ENCODE measurements at regions not wholly inside any gene's neighbourhood (a gene's known extent, or its start where the extent isn't known, plus 50 kb on each side); places are given as distances from the start of the nearest gene placed in this dataset.
"Not testable (repeated sequence)": the region's sequence is repeated elsewhere in the genome, so short reads cannot be mapped to it uniquely, and the experiment has no call there.

- H3K27me3 ChIP-seq (replicated peaks): peaks cover 2% of the 10 kb centered on the region
- in situ Hi-C loops (cut with HindIII; ENCODE audit: low pct_ligation_motif_present, low sequenced_read_pairs): no loop called here
- DNase-seq: no peak
- H3K36me3 ChIP-seq (replicated peaks): no peaks in the 10 kb centered on the region
- no peak overlapping the region for H3K27ac ChIP-seq
- TF ChIP-seq CTCF (IDR thresholded peaks at IDR 0.05; ENCODE audit: low read depth, low read length, missing control alignments): no peak
- H3K4me3 ChIP-seq (ENCODE audit: low read depth, low read length): no peak overlapping the region
These were observed 125.9 kb upstream of the SHH start for GRCh38 chr7:155938129-155938528.

- DNase-seq: no peak
- in situ Hi-C loops (cut with HindIII; ENCODE audit: low pct_ligation_motif_present, low sequenced_read_pairs): no loop called here
These were observed 123.5 kb upstream of the SHH start for GRCh38 chr7:155935726-155936125.

GRCh38 chr7:155935005-155935557, 122.8 kb upstream of the SHH start:
- H3K4me3 ChIP-seq (ENCODE audit: low read depth, low read length): no peak overlapping the region
- H3K36me3 ChIP-seq (replicated peaks): no peaks in the 10 kb centered on the region
- in situ Hi-C loops (cut with HindIII; ENCODE audit: low pct_ligation_motif_present, low sequenced_read_pairs): no loop called here
- TF ChIP-seq CTCF (IDR thresholded peaks at IDR 0.05; ENCODE audit: low read depth, low read length, missing control alignments): no peak
- no peak overlapping the region for H3K27ac ChIP-seq
- H3K27me3 ChIP-seq (replicated peaks): peaks cover 7% of the 10 kb centered on the region
- DNase-seq: no peak

More at GRCh38 chr7:155935726-155936125, 123.5 kb upstream of the SHH start:
- Histone ChIP-seq H3K27me3 (replicated peaks) (peaks cover 5% of the 10 kb centered on the region), H3K4me3 (ENCODE audit: low read depth, low read length) (no peak overlapping the region), H3K36me3 (replicated peaks) (no peaks in the 10 kb centered on the region), H3K27ac (no peak overlapping the region)
- no peak for TF ChIP-seq CTCF (IDR thresholded peaks at IDR 0.05; ENCODE audit: low read depth, low read length, missing control alignments)

- H3K36me3 ChIP-seq (replicated peaks): not testable (repeated sequence)
These were observed 120.1 kb upstream of the SHH start for GRCh38 chr7:155932324-155932723.

GRCh38 chr7:155931396-155932085, 119.3 kb upstream of the SHH start:
- in situ Hi-C loops (cut with HindIII; ENCODE audit: low pct_ligation_motif_present, low sequenced_read_pairs): no loop called here
- no peak for TF ChIP-seq CTCF (IDR thresholded peaks at IDR 0.05; ENCODE audit: low read depth, low read length, missing control alignments)
- Histone ChIP-seq H3K27me3 (replicated peaks) (peaks cover 7% of the 10 kb centered on the region), H3K4me3 (ENCODE audit: low read depth, low read length) (no peak overlapping the region), H3K27ac (no peak overlapping the region), H3K36me3 (replicated peaks) (no peaks in the 10 kb centered on the region)
- DNase-seq: no peak

More at GRCh38 chr7:155932324-155932723, 120.1 kb upstream of the SHH start:
- H3K27ac ChIP-seq; H3K4me3 ChIP-seq (ENCODE audit: low read depth, low read length); H3K27me3 ChIP-seq (replicated peaks); DNase-seq; in situ Hi-C loops (cut with HindIII; ENCODE audit: low pct_ligation_motif_present, low sequenced_read_pairs): not testable (repeated sequence)

GRCh38 chr7:155930527-155930926, 118.3 kb upstream of the SHH start:
- in situ Hi-C loops (cut with HindIII; ENCODE audit: low pct_ligation_motif_present, low sequenced_read_pairs): no loop called here
- Histone ChIP-seq H3K27me3 (replicated peaks) (peaks cover 7% of the 10 kb centered on the region), H3K36me3 (replicated peaks) (no peaks in the 10 kb centered on the region), H3K27ac (no peak overlapping the region), H3K4me3 (ENCODE audit: low read depth, low read length) (no peak overlapping the region)
- no peak for TF ChIP-seq CTCF (IDR thresholded peaks at IDR 0.05; ENCODE audit: low read depth, low read length, missing control alignments)
- DNase-seq: no peak

Measured in brain microvascular endothelial cell (primary cell).